HG03175 (cell line): ENCODE measurements at regions not wholly inside any gene's neighbourhood (a gene's known extent, or its start where the extent isn't known, plus 50 kb on each side); places are given as distances from the start of the nearest gene placed in this dataset.

ENCODE experiments used
- ATAC-seq: cut with Tn5 transposase; IDR thresholded peaks from one replicate; pipeline ENCODE4 v1.9.1; 2021; ENCODE audit warnings: mild to moderate bottlenecking, moderate library complexity; ENCODE audit not compliant: unreplicated experiment

DNA sequence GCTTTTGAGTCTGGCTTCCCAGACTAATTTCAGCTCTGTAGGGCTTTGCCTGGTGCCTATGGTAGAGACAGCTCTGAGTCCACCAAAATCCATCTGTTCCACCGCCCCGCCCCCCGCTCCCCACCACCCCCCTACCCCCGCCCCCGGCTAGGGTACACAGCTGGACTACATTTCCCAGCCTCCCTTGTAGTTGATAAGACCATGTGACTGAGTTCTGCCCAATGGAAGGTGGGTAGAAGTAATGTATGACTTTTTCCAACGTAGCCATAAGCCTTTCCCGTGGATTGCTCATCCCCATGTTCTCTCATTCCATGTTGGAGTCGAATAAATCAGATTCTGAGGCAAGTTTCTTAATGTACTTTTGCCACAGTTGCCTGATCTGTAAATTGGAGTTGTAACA is 786.7 kb upstream of the EEF2KMT start:
- no peak for ATAC-seq

- ATAC-seq = no peak
Observed at GRCh38 chr16:5882087-5882640, 784.6 kb upstream of the EEF2KMT start.

DNA sequence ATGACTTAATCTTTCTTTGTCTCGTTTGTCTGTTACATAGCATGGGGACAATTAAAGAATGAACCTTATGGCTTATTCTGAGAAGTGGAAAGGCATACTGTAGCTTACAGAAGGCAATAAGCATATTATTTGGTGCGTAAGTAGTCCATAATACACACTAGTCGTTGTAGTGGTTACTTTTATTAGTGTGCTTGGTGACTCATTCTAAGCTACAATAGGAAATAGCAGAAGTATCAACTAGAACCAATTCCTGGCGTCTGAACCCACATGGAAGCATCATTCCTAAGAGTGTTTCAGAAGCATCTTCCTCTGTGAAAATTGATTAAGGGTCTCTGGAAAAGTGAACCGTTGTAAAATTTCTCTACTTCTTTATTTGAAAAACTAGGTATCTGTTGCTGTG is 777.8 kb upstream of the EEF2KMT start:
- no peak for ATAC-seq

GRCh38 chr16:5874899-5875298 is 777.3 kb upstream of the EEF2KMT start:
- ATAC-seq = no peak

GRCh38 chr16:5873221-5873620 is 775.6 kb upstream of the EEF2KMT start:
- no peak for ATAC-seq

GRCh38 chr16:5870886-5871691 is 773.5 kb upstream of the EEF2KMT start:
- ATAC-seq = no peak

GRCh38 chr16:5867250-5867649 is 769.7 kb upstream of the EEF2KMT start:
- ATAC-seq = no peak

GRCh38 chr16:5865236-5865635 is 767.6 kb upstream of the EEF2KMT start:
- no peak for ATAC-seq

GRCh38 chr16:5863071-5863606 is 765.5 kb upstream of the EEF2KMT start:
- no peak for ATAC-seq

DNA sequence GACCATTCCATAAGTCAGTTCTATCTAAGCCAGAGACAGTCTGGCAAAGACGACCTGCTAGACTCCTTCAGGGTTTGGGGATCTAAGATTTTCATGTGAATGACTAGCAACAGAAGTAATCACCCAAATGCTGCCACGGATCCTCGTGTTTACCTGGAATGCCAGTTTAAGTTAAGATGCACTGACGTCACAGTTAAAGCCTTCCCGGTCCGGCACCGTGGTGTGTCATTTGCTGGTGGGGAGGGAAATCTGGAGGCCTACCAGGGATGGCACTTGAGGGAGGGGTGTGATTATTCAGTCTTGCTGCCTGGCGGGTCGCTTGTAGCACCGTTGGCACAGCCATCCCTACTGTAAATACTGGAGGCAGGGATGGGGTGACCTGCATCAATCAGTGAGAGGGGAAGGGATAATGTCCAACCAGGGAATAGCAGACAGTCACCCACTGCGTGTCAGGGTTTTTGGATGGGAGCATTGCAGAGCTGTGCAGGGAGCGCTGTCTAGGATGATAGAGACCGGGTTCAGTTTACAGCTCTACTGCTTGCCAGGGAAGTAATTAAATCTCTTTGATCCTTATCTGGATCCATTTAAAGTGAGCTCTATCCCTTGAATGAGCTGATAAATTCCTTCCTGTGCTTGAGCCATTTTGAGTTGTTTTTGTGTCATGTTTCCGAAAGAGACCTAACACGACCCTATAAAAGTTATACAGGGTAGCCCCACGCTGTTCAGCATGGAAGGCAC is 764.7 kb upstream of the EEF2KMT start:
- no peak for ATAC-seq

DNA sequence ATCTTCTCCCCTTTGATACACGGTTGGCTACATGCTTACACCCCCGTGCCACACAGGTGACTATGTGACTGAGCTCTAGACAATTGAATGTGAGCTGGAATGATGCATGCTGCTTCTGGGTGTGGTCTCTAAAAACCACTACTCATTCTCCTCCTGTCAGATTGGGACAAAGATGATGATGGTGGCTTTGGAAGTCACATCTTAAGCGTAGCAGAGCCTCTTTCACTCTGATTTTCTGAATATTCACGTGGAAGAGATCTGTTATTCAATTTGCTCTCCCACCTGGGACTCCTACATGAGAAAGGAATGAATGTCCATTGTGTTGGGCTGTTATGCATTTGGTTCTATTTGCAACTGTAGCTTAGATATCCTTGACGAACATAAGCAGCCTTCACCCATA is 763.6 kb upstream of the EEF2KMT start:
- ATAC-seq = no peak

DNA sequence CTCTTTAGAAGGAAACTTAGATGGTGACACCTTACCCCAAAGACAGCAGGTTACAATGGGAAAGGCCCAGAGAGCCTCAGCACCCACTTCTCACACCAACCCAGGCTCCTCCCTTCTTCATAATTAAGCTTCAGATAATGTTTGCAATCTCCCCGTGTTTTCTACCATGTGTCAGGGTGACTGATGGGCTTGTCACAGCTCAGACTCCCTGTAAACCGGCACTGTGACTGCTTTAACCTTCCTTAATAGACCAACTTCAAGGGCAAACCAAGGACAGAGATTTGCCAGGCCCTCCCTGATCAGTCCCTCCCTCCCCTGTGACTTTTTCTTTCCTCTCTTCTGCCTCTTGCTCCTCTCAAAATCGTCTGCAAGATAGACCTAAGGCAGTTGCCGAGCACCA is 760.6 kb upstream of the EEF2KMT start:
- ATAC-seq = no peak

- ATAC-seq = no peak
Observed at GRCh38 chr16:5854027-5854426, 756.4 kb upstream of the EEF2KMT start.

DNA sequence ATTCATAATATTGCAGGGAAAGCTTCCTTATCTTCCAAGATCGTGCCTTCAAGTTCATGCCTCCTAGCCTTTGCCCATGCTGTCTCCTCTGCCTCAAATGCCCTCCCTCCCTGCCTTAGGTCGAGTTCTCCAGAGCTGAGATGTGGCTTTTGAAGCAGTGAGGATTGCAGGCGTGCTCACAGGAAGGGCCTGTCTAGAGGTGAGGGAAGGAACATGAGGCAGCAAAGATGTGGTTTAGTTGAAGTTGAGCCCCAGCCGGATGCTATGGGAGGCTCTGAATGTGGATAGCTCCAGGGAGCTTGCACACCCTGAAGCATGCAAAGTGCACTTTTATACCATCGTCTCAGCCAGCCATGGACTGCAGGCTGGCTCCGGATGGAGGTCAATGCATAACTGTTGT is 754.6 kb upstream of the EEF2KMT start:
- ATAC-seq = no peak

DNA sequence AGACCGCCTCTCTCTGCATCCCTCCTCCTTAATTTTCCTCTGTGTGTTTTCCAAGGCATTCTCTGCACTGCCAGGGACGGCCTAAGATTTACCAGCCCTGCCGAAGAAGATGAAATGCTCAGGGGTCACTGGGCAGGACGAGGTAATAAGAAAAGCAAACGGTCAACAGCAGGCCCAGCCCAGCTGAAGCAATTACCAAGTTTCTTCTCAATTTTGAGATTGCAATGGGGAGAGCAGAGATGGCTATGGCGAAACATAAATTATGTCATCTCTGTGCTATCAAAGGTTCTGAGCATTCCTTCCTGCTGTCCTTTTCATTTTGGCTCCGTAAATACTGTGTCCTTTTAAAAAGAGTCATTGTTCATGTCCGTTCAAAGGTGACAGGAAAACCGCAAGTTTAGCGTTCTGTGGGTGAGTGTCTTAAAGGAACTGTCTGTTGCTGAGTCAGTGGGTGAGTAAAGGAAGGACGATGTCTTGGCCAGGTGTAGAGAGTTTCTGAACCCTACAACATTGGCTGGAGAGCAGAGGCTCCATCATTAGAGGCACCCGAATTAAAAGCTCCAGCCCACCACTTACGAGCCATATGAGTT is 753.9 kb upstream of the EEF2KMT start:
- ATAC-seq = no peak

DNA sequence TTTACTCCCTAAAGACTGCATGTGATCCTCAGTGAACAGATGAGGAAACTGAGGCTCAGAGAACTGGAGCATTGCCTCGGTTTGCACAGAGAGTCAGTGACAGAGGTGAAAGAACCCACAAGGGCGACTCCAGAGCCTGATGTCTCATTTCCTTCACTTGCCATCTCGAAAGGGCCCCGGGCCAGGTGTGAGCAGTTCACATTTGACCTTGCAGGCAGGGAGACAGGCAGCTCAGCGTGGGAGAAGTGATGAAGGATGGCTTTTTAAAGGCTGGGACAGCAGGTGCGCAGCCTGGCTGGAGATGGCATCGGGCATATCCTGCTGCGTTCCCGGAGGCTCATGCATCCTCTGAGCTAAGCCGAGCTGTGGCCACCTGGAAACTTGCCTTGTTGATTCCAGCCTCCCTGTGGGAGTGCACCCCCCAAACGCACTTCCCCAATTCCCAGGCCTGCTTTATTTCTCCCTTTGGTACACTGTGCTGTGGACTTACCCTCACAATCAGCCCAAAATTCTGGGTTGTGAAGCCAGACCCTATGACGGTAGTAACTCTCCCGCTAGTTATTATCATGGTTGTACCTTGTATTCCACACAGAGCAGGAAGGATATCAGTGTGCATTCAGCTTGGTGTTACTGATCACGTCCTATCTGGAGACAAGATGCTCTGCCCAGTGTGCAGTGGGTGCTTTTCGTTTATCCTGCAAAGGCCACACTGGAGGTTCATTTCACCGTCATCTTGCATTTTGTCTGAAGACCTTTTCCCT is 753.2 kb upstream of the EEF2KMT start:
- no peak for ATAC-seq

DNA sequence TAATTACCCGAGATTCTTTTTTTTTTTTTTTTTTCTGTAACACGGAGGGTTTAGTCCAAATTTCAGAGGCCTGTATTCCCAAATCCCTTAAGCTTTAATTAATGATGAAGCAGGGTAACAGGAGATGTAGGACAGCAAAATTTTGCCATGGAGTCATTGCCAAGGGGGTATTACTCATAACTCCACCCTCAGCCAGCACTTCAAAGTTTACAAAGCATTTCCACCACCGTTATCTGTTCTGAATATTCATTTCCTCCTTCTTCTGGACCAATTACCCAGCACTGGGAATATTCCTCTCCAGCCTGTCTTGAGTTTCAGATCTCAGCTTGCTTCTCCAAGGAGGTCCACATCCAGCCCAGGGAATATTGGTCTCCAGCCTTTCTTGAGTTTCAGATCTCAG is 747.5 kb upstream of the EEF2KMT start:
- ATAC-seq = no peak

DNA sequence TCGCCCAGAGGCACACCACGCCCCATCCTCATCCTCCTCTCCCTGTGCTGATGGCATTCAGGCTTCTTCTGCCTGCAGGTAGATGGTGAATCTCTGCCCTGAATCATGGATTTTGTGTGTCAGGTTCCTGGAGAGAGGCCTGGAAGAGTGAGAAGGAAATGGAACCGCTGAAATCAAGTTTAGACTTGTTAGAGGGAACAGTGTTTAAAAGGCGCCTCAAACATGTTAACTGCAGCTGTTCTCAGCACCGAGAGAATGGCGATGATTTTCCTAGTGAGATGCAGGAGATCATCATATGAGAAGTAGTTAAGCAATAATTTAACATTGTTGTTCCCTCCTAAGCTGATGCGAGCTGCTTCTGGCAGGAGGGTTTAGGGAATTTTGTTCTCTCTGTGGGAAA is 744.4 kb upstream of the EEF2KMT start:
- ATAC-seq = no peak

GRCh38 chr16:5838725-5839124 is 741.1 kb upstream of the EEF2KMT start:
- no peak for ATAC-seq

DNA sequence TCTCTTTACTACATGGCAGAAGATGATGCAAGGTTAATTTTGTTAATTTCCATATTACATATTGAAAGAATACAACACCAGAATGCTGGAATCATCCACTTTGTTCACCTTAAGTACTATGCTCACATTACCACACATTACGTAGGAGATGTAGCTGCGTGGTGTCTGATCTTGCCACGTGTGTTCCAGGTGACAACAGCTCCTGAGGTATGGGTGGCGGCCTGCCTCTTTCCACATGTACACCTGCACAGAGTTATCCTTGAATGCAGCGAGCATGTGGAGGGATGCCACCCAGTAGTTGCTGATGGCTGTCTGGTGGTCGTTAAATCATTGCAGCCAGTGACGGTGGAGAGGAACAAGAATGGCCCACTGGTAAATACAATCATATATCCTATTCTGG is 740.5 kb upstream of the EEF2KMT start:
- ATAC-seq = no peak
